ENCODE measurements at regions not wholly inside any gene's neighbourhood (a gene's known extent, or its start where the extent isn't known, plus 50 kb on each side); places are given as distances from the start of the nearest gene placed in this dataset.

- Histone ChIP-seq H3K9ac (ENCODE audit: insufficient read depth, low read depth, low read length) (no peak overlapping the region), H3K9me3 (ENCODE audit: low read length) (no peaks in the 10 kb centered on the region), H4K20me1 (ENCODE audit: insufficient read depth, low read length) (no peaks in the 10 kb centered on the region), H3K4me2 (ENCODE audit: low read depth, low read length) (no peak overlapping the region), H3K4me1 (ENCODE audit: insufficient read depth, low read length) (no peaks in the 10 kb centered on the region), H3K27me3 (ENCODE audit: control insufficient read depth in 1 of 2, insufficient read depth in 2 of 2, low read length in 2 of 2) (peaks cover 0 to 6% of the 10 kb centered on the region in 2 experiments; a peak in 1 of 5 replicates), H3K27ac (ENCODE audit: extremely low read length, insufficient read depth, low read length) (no peak overlapping the region), H3K79me2 (ENCODE audit: insufficient read depth, low read length) (no peaks in the 10 kb centered on the region), H2AFZ (ENCODE audit: low read length) (no peak overlapping the region), H3K4me3 (replicated peaks in 1 of 3; ENCODE audit: insufficient read depth in 1 of 3, low read depth in 2 of 3, low read length in 3 of 3) (no peak overlapping the region), H3K36me3 (replicated peaks in 1 of 2; ENCODE audit: control insufficient read depth in 1 of 2, insufficient read depth in 2 of 2, low read length in 2 of 2) (no peaks in the 10 kb centered on the region)
- no TSS peak for BruUV-seq (replicated peaks)
- intact Hi-C loops (cut with micrococcal nuclease; ENCODE audit: unreplicated experiment) = no loop called here
- CTCF ChIA-PET (ENCODE audit: low intra/inter-chr PET ratio, low total read pairs) = no interaction called here
- POLR2A ChIA-PET = no interaction called here
- TF ChIP-seq MAFF (IDR thresholded peaks at IDR 0.05; ENCODE audit: low read depth, low read length) (peak; percentile 58), ZNF143 (CRISPR knock-in tag; IDR thresholded peaks at IDR 0.05) (no peak), ZNF432 (CRISPR knock-in tag; IDR thresholded peaks at IDR 0.05; ENCODE audit: borderline replicate concordance) (no peak), ZNF329 (CRISPR knock-in tag; IDR thresholded peaks at IDR 0.05; ENCODE audit: low read depth) (no peak), ZNF616 (CRISPR knock-in tag; IDR thresholded peaks at IDR 0.05; ENCODE audit: low read depth) (no peak), ZNF629 (CRISPR knock-in tag; conservative IDR thresholded peaks at IDR 0.05) (no peak), NFE2L2 (IDR thresholded peaks at IDR 0.05; ENCODE audit: low read length) (peak; percentile 68; the same call in 1 of the 2 replicates), MAFK (conservative IDR thresholded peaks at IDR 0.05 in 1 of 2, IDR thresholded peaks at IDR 0.05 in 1 of 2; ENCODE audit: low read length in 2 of 2) (peak; percentile 60 to 64)
- in situ Hi-C loops (cut with HindIII; ENCODE audit: extremely low pct_ligation_motif_present, low pct_unique_long_range_greater_than_20kb) = no loop called here
- no peak for ATAC-seq
- DNase-seq (ENCODE audit: low spot score) = no peak
- WGBS (ENCODE audit: low lambda C conversion rate) = 64% methylated on average over 1 of the region's 2 CpGs
- FAIRE-seq = no peak
These were observed 97.6 kb upstream of the ZNF438 start for GRCh38 chr10:31129271-31129670.

- H3K4me1 ChIP-seq (ENCODE audit: insufficient read depth, low read length) = no peaks in the 10 kb centered on the region; the same call in 1 of the 2 replicates
- H3K9ac ChIP-seq (ENCODE audit: insufficient read depth, low read depth, low read length) = no peak overlapping the region
- TF ChIP-seq KDM3A (CRISPR knock-in tag; IDR thresholded peaks at IDR 0.05; ENCODE audit: low read depth) (no peak), ATF6 (CRISPR knock-in tag; conservative IDR thresholded peaks at IDR 0.05) (no peak), ZNF274 (CRISPR knock-in tag; IDR thresholded peaks at IDR 0.05) (no peak), ERF (CRISPR knock-in tag; IDR thresholded peaks at IDR 0.05) (no peak), MZF1 (CRISPR knock-in tag; IDR thresholded peaks at IDR 0.05; ENCODE audit: borderline replicate concordance) (no peak), TP53 (CRISPR knock-in tag; conservative IDR thresholded peaks at IDR 0.05) (no peak), ARHGAP35 (CRISPR knock-in tag; IDR thresholded peaks at IDR 0.05; ENCODE audit: borderline replicate concordance) (no peak), TRIM22 (IDR thresholded peaks at IDR 0.05) (no peak)
- CTCF ChIA-PET (ENCODE audit: low intra/inter-chr PET ratio, low total read pairs) = no interaction called here
- DNase-seq (ENCODE audit: low spot score) (no peak), ATAC-seq (no peak), FAIRE-seq (no peak)
- intact Hi-C loops (cut with micrococcal nuclease; ENCODE audit: unreplicated experiment) = no loop called here
- WGBS (ENCODE audit: low lambda C conversion rate) = 50% methylated on average over 6 of the region's 6 CpGs
- BruUV-seq (replicated peaks) = no TSS peak
- POLR2A ChIA-PET = no interaction called here
- no peaks in the 10 kb centered on the region for H4K20me1 ChIP-seq (ENCODE audit: insufficient read depth, low read length)
- H3K9me3 ChIP-seq (ENCODE audit: low read length) = no peaks in the 10 kb centered on the region
- H3K4me2 ChIP-seq (ENCODE audit: low read depth, low read length) = no peak overlapping the region
- no peak overlapping the region for H2AFZ ChIP-seq (ENCODE audit: low read length)
- peaks cover 0 to 6% of the 10 kb centered on the region in 2 experiments; a peak in 1 of 5 replicates for H3K27me3 ChIP-seq (ENCODE audit: control insufficient read depth in 1 of 2, insufficient read depth in 2 of 2, low read length in 2 of 2)
- no peak overlapping the region for H3K27ac ChIP-seq (ENCODE audit: extremely low read length, insufficient read depth, low read length)
- H3K36me3 ChIP-seq (replicated peaks in 1 of 2; ENCODE audit: control insufficient read depth in 1 of 2, insufficient read depth in 2 of 2, low read length in 2 of 2) = no peaks in the 10 kb centered on the region
- H3K4me3 ChIP-seq (replicated peaks in 1 of 3; ENCODE audit: insufficient read depth in 1 of 3, low read depth in 2 of 3, low read length in 3 of 3) = no peak overlapping the region
- in situ Hi-C loops (cut with HindIII; ENCODE audit: extremely low pct_ligation_motif_present, low pct_unique_long_range_greater_than_20kb) = no loop called here
- no peaks in the 10 kb centered on the region for H3K79me2 ChIP-seq (ENCODE audit: insufficient read depth, low read length)
These were observed 98.3 kb upstream of the ZNF438 start for GRCh38 chr10:31129880-31130405.
